CD4-positive, alpha-beta memory T cell (primary cell): ENCODE measurements at regions not wholly inside any gene's neighbourhood (a gene's known extent, or its start where the extent isn't known, plus 50 kb on each side); places are given as distances from the start of the nearest gene placed in this dataset.

Experiments used
- CTCF ChIA-PET: fragments of 350-600 bp; sonication (Branson Sonifier 250); formaldehyde crosslinking; loops from one replicate; lab custom pipeline; 2021; ENCODE audit warnings: inconsistent platforms; ENCODE audit not compliant: partially characterized antibody; lab: Charles Lee
- POLR2A ChIA-PET: fragments of 350-600 bp; sonication (Branson Sonifier 250); formaldehyde crosslinking; loops from one replicate; lab custom pipeline; 2021; ENCODE audit not compliant: partially characterized antibody; lab: Charles Lee
- DNase-seq, 5 donors: peaks; one replicate each; pipeline versions ENCODE4 v3.0.0 to v3.0.0-alpha.2; 2020 to 2022; ENCODE audit warnings: mixed read lengths in 1 of 5
- H3K27ac ChIP-seq: one replicate; pipeline ENCODE4 v1.7.0; 2013; ENCODE audit warnings: low read depth, low read length
- H3K27me3 ChIP-seq: 2 replicates; pipeline ENCODE4 v1.7.0; 2013; ENCODE audit warnings: mild to moderate bottlenecking, low read length, moderate library complexity; ENCODE audit not compliant: insufficient read depth
- H3K36me3 ChIP-seq: 2 replicates; pipeline ENCODE4 v1.7.0; 2013; ENCODE audit warnings: mild to moderate bottlenecking, low read length, moderate library complexity; ENCODE audit not compliant: insufficient read depth
- H3K4me1 ChIP-seq: 2 replicates; pipeline ENCODE4 v1.7.0; 2013; ENCODE audit warnings: mild to moderate bottlenecking, low read length, moderate library complexity; ENCODE audit not compliant: insufficient read depth
- H3K4me3 ChIP-seq, 2 donors: one replicate each; pipeline ENCODE4 v1.7.0; 2013; ENCODE audit warnings: low read length in 2 of 2, mild to moderate bottlenecking in 1 of 2
- H3K9me3 ChIP-seq, 2 donors: one replicate each; pipeline ENCODE4 v1.7.0; 2013; ENCODE audit warnings: low read length in 2 of 2, control low read depth in 1 of 2; ENCODE audit not compliant: control insufficient read depth in 1 of 2
- H3K27ac Mint-ChIP-seq, 7 donors: one replicate each; pipeline ENCODE4 v1.8.0; 2020 to 2021; ENCODE audit warnings: mixed read lengths in 7 of 7, mild to moderate bottlenecking in 6 of 7, inconsistent platforms in 3 of 7, moderate library complexity in 3 of 7
- H3K27me3 Mint-ChIP-seq, 2 donors: one replicate each; pipeline ENCODE4 v1.8.0; 2020 to 2021; ENCODE audit warnings: mixed read lengths in 2 of 2
- H3K36me3 Mint-ChIP-seq, 2 donors: one replicate each; pipeline ENCODE4 v1.8.0; 2020 to 2021; ENCODE audit warnings: mixed read lengths in 2 of 2, inconsistent platforms in 1 of 2, mild to moderate bottlenecking in 1 of 2
- H3K4me1 Mint-ChIP-seq, 4 donors: one replicate each; pipeline ENCODE4 v1.8.0; 2020 to 2021; ENCODE audit warnings: mixed read lengths in 4 of 4, mild to moderate bottlenecking in 1 of 4
- H3K4me3 Mint-ChIP-seq, 8 donors: one replicate each; pipeline ENCODE4 v1.8.0; 2020 to 2021; ENCODE audit warnings: mixed read lengths in 8 of 8, mild to moderate bottlenecking in 7 of 8, moderate library complexity in 6 of 8, inconsistent platforms in 3 of 8
- H3K9me3 Mint-ChIP-seq, 8 donors: one replicate each; pipeline ENCODE4 v1.8.0; 2020 to 2021; ENCODE audit warnings: mixed read lengths in 8 of 8, mild to moderate bottlenecking in 5 of 8, inconsistent platforms in 3 of 8, moderate library complexity in 1 of 8
- intact Hi-C: fragments of 100-400 bp; cut with micrococcal nuclease; formaldehyde crosslinking; loops from one replicate; pipeline ENCODE4 v1.15.1; 2023

DNA sequence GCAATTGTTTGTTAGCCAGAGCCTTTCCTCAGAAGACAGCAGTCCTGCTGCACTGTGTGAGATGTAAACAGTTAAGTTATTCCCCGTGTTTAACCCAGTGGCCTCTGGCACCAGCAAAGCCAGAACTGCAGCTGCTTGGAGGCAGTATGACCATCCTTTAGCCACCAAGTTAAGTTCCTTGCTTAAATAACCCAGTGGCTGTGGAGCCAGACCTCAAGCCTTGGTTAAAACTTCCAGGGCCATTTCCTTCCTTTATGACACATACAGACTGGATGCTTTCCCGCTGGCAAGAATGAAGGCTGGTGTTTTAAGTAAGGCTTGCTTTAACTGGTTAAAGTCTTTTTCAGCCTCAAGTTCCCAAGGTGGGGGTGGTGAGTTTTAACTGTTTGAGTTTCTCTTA lies 379.8 kb downstream of the DCAF12L2 start:
- H3K9me3 ChIP-seq: no peaks in the 10 kb centered on the region
- DNase-seq: no peak
- H3K27me3 ChIP-seq: no peaks in the 10 kb centered on the region
- H3K4me1 ChIP-seq: no peaks in the 10 kb centered on the region
- ChIA-PET CTCF (no interaction called here), POLR2A (no interaction called here)
- no peaks in the 10 kb centered on the region for H3K27me3 Mint-ChIP-seq
- H3K4me1 Mint-ChIP-seq: no peaks in the 10 kb centered on the region
- H3K9me3 Mint-ChIP-seq: peaks cover 0 to 4% (median 0%) of the 10 kb centered on the region in 8 donors
- no peak overlapping the region for H3K4me3 ChIP-seq
- H3K36me3 ChIP-seq: no peaks in the 10 kb centered on the region
- intact Hi-C loops: no loop called here
- no peak overlapping the region for H3K27ac ChIP-seq
- H3K4me3 Mint-ChIP-seq: no peak overlapping the region
- no peaks in the 10 kb centered on the region for H3K36me3 Mint-ChIP-seq
- no peak overlapping the region for H3K27ac Mint-ChIP-seq

DNA sequence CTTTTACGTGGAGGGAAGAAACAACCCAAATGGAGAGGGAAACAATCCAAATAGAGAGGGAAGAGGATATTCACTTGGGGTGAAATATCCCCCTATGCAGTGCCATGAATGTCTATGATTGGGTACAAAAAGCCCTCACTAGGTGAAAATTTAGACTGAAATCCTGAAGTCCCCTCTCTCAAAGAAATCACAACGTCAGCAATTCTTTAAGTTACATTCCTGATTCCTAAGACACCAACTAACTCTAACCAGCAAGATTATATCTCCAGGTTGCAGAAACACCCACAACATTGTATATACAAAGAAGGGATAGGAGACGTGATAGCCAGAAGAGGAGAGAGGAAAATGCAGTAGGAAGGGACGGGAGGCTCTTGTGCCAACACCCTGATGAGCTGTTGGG lies 374.3 kb downstream of the DCAF12L2 start:
- no peaks in the 10 kb centered on the region for H3K27me3 ChIP-seq
- ChIA-PET CTCF (no interaction called here), POLR2A (no interaction called here)
- H3K36me3 ChIP-seq: no peaks in the 10 kb centered on the region
- no peaks in the 10 kb centered on the region for H3K36me3 Mint-ChIP-seq
- intact Hi-C loops: no loop called here
- DNase-seq: no peak
- no peak overlapping the region for H3K4me3 ChIP-seq
- H3K9me3 Mint-ChIP-seq: peaks cover 0 to 8% (median 0%) of the 10 kb centered on the region in 8 donors
- H3K9me3 ChIP-seq: no peaks in the 10 kb centered on the region
- no peak overlapping the region for H3K27ac Mint-ChIP-seq
- H3K27me3 Mint-ChIP-seq: no peaks in the 10 kb centered on the region
- H3K4me3 Mint-ChIP-seq: no peak overlapping the region
- H3K4me1 ChIP-seq: no peaks in the 10 kb centered on the region
- no peaks in the 10 kb centered on the region for H3K4me1 Mint-ChIP-seq
- no peak overlapping the region for H3K27ac ChIP-seq

DNA sequence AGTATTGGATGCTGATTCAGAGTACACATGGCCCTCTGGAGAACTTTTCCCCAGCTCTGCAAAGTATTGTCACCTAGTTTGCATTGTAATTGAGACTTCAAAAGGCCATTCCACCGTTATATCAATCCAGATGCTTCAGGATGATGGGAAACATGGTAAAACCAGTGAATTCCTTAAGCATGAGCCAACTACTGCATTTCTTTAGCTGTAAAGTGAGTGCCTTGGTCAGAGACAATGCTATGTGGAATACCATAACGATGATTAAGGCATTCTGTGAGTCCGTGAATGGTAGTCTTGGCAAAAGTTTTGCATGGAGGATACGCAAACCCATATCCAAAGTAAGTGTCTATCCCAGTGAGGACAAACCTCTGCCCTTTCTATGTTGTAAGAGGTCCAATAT lies 355.2 kb downstream of the DCAF12L2 start:
- Histone ChIP-seq H3K36me3 (no peaks in the 10 kb centered on the region), H3K4me3 (no peak overlapping the region), H3K9me3 (no peaks in the 10 kb centered on the region), H3K27ac (no peak overlapping the region), H3K27me3 (no peaks in the 10 kb centered on the region), H3K4me1 (no peaks in the 10 kb centered on the region)
- no peak overlapping the region for H3K4me3 Mint-ChIP-seq
- no peak overlapping the region for H3K27ac Mint-ChIP-seq
- ChIA-PET POLR2A (no interaction called here), CTCF (no interaction called here)
- no peaks in the 10 kb centered on the region for H3K4me1 Mint-ChIP-seq
- intact Hi-C loops: no loop called here
- no peaks in the 10 kb centered on the region for H3K36me3 Mint-ChIP-seq
- peaks cover 0 to 3% (median 0%) of the 10 kb centered on the region in 8 donors for H3K9me3 Mint-ChIP-seq
- DNase-seq: no peak
- H3K27me3 Mint-ChIP-seq: no peaks in the 10 kb centered on the region

DNA sequence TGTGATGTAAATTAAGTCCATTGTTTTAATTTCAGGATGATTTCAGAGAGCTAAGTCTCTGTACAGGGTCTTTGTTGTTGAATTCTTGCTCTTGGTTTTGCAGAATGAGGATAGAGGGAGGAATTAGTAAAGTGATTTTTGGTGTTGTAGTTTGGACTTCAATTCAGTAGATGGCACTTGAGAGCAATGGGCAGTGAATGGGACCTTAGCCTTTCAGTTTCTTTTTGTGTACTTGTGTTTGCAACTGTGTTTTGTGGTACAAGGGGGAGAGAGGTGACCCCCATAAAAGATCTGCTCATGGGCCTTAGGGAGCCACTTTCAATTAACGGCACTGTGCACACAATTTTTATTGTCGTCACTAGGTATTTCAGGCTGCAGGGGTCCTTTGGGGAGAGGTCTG lies 340.0 kb downstream of the DCAF12L2 start:
- H3K4me1 ChIP-seq: no peaks in the 10 kb centered on the region
- no peaks in the 10 kb centered on the region for H3K9me3 ChIP-seq
- Mint-ChIP-seq H3K27ac (no peak overlapping the region), H3K4me3 (no peak overlapping the region), H3K4me1 (no peaks in the 10 kb centered on the region), H3K27me3 (no peaks in the 10 kb centered on the region), H3K36me3 (no peaks in the 10 kb centered on the region), H3K9me3 (peaks cover 0 to 6% (median 1%) of the 10 kb centered on the region in 8 donors)
- H3K36me3 ChIP-seq: no peaks in the 10 kb centered on the region
- no peak overlapping the region for H3K4me3 ChIP-seq
- CTCF ChIA-PET: no interaction called here
- POLR2A ChIA-PET: no interaction called here
- no peak for DNase-seq
- H3K27ac ChIP-seq: no peak overlapping the region
- H3K27me3 ChIP-seq: no peaks in the 10 kb centered on the region
- intact Hi-C loops: no loop called here

DNA sequence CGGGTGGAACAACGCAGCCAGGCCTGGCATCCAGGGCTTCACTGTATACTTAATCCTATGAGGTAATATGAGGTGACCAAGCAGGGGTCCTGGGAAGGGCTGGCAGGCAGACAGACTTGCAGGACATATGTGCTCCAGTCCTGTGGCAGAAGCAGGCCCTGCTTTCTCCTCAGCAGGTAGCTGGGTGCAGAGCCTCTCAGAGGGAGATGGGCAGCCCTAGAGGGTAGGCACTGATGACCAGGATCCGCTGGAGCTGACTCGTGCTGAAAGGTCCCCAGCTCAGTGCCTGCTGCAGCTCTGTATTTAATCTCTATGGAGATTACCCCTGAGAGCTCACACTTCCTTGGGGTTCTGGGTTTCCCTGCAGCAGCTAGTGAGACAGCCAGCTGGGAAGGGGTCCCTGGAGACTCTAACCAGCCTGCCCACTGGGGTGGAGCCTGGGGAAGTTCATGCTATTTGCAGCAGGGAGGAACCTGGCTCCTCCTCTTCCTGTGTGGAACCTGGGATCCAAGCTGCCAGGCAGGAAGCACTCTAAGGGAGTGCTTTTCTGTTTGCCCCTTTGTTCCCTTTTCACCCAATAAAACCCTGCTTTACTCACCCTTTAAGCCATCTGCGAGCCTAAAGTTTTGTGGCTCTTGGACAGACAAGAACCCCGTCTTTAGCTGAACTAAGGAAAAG lies 339.2 kb downstream of the DCAF12L2 start:
- POLR2A ChIA-PET: no interaction called here
- no peak overlapping the region for H3K27ac Mint-ChIP-seq
- H3K4me1 ChIP-seq: no peaks in the 10 kb centered on the region
- no peaks in the 10 kb centered on the region for H3K27me3 Mint-ChIP-seq
- no peaks in the 10 kb centered on the region for H3K27me3 ChIP-seq
- intact Hi-C loops: no loop called here
- CTCF ChIA-PET: no interaction called here
- H3K4me1 Mint-ChIP-seq: no peaks in the 10 kb centered on the region
- H3K9me3 ChIP-seq: no peaks in the 10 kb centered on the region
- DNase-seq: no peak
- no peaks in the 10 kb centered on the region for H3K36me3 ChIP-seq
- H3K27ac ChIP-seq: no peak overlapping the region
- peaks cover 0 to 7% (median 1%) of the 10 kb centered on the region in 8 donors for H3K9me3 Mint-ChIP-seq
- no peak overlapping the region for H3K4me3 Mint-ChIP-seq
- no peaks in the 10 kb centered on the region for H3K36me3 Mint-ChIP-seq
- no peak overlapping the region for H3K4me3 ChIP-seq

DNA sequence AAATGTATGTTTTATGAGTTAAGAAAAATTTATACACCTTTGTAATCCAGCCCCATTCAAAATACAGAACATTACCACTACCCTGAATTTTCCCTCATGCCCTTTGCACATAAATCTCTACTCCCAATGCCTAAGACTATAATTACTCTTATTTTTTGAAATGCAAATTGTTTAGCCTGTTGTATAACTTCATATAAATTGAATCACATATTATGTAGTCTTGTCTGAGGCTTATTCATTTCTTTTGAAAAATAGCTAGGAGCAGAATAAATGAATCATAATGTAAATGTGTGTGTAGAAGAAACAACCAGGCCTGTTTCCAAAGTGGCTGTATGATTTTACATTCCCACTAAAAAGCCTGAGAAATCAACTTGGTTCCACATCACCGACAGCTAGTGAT lies 319.8 kb downstream of the DCAF12L2 start:
- Histone ChIP-seq H3K27me3 (no peaks in the 10 kb centered on the region), H3K4me3 (no peak overlapping the region), H3K36me3 (no peaks in the 10 kb centered on the region), H3K27ac (no peak overlapping the region), H3K4me1 (no peaks in the 10 kb centered on the region), H3K9me3 (no peaks in the 10 kb centered on the region)
- H3K27ac Mint-ChIP-seq: no peak overlapping the region
- H3K4me1 Mint-ChIP-seq: no peaks in the 10 kb centered on the region
- ChIA-PET POLR2A (no interaction called here), CTCF (no interaction called here)
- no peaks in the 10 kb centered on the region for H3K27me3 Mint-ChIP-seq
- DNase-seq: no peak
- peaks cover 0 to 1% (median 0%) of the 10 kb centered on the region in 8 donors for H3K9me3 Mint-ChIP-seq
- no peak overlapping the region for H3K4me3 Mint-ChIP-seq
- intact Hi-C loops: no loop called here
- no peaks in the 10 kb centered on the region for H3K36me3 Mint-ChIP-seq

DNA sequence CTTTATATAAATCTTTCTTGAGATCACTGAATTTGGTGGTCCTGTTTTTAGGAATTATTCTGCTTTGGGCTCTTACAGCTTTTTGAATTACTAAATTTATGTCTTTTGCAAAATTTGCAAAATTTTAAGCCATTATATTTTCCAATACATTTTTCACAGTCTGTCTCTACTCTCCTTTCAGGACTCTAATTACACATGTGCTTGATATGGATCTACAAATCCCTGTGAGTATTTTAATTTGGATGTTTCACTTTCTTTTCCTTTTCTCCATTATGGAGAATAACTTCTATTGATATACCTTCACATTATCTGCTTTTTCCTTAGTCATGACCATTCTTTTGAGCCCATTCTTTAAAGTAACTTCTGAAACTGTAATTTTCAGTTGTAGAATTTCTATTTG lies 315.4 kb downstream of the DCAF12L2 start:
- Mint-ChIP-seq H3K4me3 (no peak overlapping the region), H3K4me1 (no peaks in the 10 kb centered on the region), H3K36me3 (no peaks in the 10 kb centered on the region), H3K27ac (no peak overlapping the region), H3K9me3 (peaks cover 0 to under 1% (median 0%) of the 10 kb centered on the region in 8 donors), H3K27me3 (no peaks in the 10 kb centered on the region)
- POLR2A ChIA-PET: no interaction called here
- H3K4me3 ChIP-seq: no peak overlapping the region
- H3K27ac ChIP-seq: no peak overlapping the region
- intact Hi-C loops: no loop called here
- H3K27me3 ChIP-seq: no peaks in the 10 kb centered on the region
- CTCF ChIA-PET: no interaction called here
- no peaks in the 10 kb centered on the region for H3K36me3 ChIP-seq
- DNase-seq: no peak
- no peaks in the 10 kb centered on the region for H3K4me1 ChIP-seq
- no peaks in the 10 kb centered on the region for H3K9me3 ChIP-seq

DNA sequence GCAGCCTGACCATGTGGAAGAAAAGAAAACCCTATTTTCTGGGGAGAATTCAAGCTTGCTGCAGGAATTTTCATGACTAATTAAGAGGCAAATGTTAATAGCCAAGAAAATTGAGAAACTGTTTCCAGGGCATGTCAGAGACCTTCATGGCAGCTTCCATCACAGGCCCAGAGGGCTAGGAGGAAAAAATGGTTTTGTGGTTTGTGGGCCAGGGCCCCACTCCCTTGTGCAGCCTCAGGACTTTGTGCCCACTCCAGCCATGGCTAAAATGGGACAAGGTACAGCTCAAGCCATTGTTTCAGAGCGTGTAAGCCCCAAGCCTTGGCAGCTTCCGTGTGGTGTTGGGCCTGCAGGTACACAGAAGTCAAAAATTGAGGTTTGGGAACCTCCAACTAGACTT lies 282.9 kb downstream of the DCAF12L2 start:
- ChIA-PET POLR2A (no interaction called here), CTCF (no interaction called here)
- Mint-ChIP-seq H3K27ac (no peak overlapping the region), H3K4me1 (no peaks in the 10 kb centered on the region), H3K36me3 (no peaks in the 10 kb centered on the region), H3K9me3 (peaks cover 0 to 11% (median 0%) of the 10 kb centered on the region in 8 donors), H3K4me3 (no peak overlapping the region), H3K27me3 (no peaks in the 10 kb centered on the region)
- H3K27me3 ChIP-seq: no peaks in the 10 kb centered on the region
- H3K9me3 ChIP-seq: no peaks in the 10 kb centered on the region
- DNase-seq: no peak
- H3K4me3 ChIP-seq: no peak overlapping the region
- intact Hi-C loops: no loop called here
- no peak overlapping the region for H3K27ac ChIP-seq
- no peaks in the 10 kb centered on the region for H3K36me3 ChIP-seq
- no peaks in the 10 kb centered on the region for H3K4me1 ChIP-seq
